ENCODE measurements at regions not wholly inside any gene's neighbourhood (a gene's known extent, or its start where the extent isn't known, plus 50 kb on each side); places are given as distances from the start of the nearest gene placed in this dataset.

DNA sequence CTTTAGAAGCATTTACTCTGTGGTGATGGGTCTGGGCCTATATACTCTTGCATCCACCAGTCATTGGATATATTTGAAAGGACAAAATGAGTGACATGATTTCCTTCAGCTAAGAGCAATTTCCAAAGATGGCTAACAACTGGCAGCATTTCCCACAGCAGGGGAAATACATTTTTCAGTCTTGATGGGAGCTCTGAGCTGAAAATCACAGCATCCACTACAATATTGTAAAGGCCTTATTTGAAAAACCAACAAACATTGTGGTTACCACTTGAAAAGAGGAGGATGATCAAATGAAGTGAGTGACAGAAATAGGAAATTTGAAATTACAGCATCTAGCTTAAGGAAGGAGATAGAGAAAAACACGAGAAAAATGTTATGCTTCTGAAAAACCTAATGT is 705.0 kb upstream of the EPHA7 start:
- TF ChIP-seq, protein P1, sequence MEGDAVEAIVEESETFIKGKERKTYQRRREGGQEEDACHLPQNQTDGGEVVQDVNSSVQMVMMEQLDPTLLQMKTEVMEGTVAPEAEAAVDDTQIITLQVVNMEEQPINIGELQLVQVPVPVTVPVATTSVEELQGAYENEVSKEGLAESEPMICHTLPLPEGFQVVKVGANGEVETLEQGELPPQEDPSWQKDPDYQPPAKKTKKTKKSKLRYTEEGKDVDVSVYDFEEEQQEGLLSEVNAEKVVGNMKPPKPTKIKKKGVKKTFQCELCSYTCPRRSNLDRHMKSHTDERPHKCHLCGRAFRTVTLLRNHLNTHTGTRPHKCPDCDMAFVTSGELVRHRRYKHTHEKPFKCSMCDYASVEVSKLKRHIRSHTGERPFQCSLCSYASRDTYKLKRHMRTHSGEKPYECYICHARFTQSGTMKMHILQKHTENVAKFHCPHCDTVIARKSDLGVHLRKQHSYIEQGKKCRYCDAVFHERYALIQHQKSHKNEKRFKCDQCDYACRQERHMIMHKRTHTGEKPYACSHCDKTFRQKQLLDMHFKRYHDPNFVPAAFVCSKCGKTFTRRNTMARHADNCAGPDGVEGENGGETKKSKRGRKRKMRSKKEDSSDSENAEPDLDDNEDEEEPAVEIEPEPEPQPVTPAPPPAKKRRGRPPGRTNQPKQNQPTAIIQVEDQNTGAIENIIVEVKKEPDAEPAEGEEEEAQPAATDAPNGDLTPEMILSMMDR (conservative IDR thresholded peaks at IDR 0.05 in 1 of 2, IDR thresholded peaks at IDR 0.05 in 1 of 2; ENCODE audit: low read depth in 1 of 2, low read length in 2 of 2) = no peak
- no peak for TF ChIP-seq EZH2 (IDR thresholded peaks at IDR 0.05; ENCODE audit: low read length, missing control alignments)
- Histone ChIP-seq H3K4me3 (replicated peaks in 1 of 4; ENCODE audit: control extremely low read depth in 1 of 4, insufficient read depth in 1 of 4, low read depth in 3 of 4, low read length in 4 of 4) (no peak overlapping the region), H3K27ac (ENCODE audit: insufficient read depth, low read length) (no peak overlapping the region), H3K9ac (ENCODE audit: insufficient read depth, low read length) (no peak overlapping the region), H4K20me1 (ENCODE audit: control insufficient read depth, extremely low read depth, insufficient read depth, low read length) (no peaks in the 10 kb centered on the region), H3K4me2 (ENCODE audit: extremely low read depth, insufficient read depth, low read length) (no peak overlapping the region), H3K4me1 (ENCODE audit: control insufficient read depth, extremely low read depth, insufficient read depth, low read length) (no peaks in the 10 kb centered on the region), H3K9me3 (ENCODE audit: control insufficient read depth, insufficient read depth, low read depth, low read length) (no peaks in the 10 kb centered on the region), H2AFZ (ENCODE audit: low read length) (no peak overlapping the region), H3K27me3 (ENCODE audit: control insufficient read depth, insufficient read depth, low read length) (no peaks in the 10 kb centered on the region), H3K36me3 (ENCODE audit: control insufficient read depth, insufficient read depth, low read length) (no peaks in the 10 kb centered on the region), H3K79me2 (ENCODE audit: control insufficient read depth, insufficient read depth, low read length) (no peaks in the 10 kb centered on the region)
- no peak for DNase-seq (ENCODE audit: low read depth in 2 of 2)

DNA sequence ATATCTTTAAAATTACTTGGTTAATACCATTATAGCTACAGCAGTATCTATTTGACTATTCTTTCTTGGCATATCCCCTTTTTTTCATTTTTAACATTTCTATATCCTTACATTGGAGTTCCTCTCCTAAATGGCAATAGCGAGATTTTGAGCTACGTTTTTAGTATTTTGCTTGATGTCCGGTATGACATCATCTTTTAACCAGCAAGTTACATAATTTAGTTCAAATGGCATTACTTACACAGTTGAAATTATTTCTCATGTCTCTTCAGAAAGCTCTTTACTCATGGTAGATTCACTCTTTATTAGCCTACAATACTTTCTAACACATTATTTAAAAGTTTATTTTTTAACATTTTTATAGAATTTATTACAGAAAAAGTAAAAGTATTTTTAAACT is 701.7 kb upstream of the EPHA7 start:
- Histone ChIP-seq H3K9me3 (ENCODE audit: control insufficient read depth, insufficient read depth, low read depth, low read length) (no peaks in the 10 kb centered on the region), H3K4me3 (replicated peaks in 1 of 4; ENCODE audit: control extremely low read depth in 1 of 4, insufficient read depth in 1 of 4, low read depth in 3 of 4, low read length in 4 of 4) (no peak overlapping the region), H3K36me3 (ENCODE audit: control insufficient read depth, insufficient read depth, low read length) (no peaks in the 10 kb centered on the region), H3K79me2 (ENCODE audit: control insufficient read depth, insufficient read depth, low read length) (no peaks in the 10 kb centered on the region), H3K4me2 (ENCODE audit: extremely low read depth, insufficient read depth, low read length) (no peak overlapping the region), H4K20me1 (ENCODE audit: control insufficient read depth, extremely low read depth, insufficient read depth, low read length) (no peaks in the 10 kb centered on the region), H3K27me3 (ENCODE audit: control insufficient read depth, insufficient read depth, low read length) (no peaks in the 10 kb centered on the region), H3K9ac (ENCODE audit: insufficient read depth, low read length) (no peak overlapping the region), H2AFZ (ENCODE audit: low read length) (no peak overlapping the region), H3K4me1 (ENCODE audit: control insufficient read depth, extremely low read depth, insufficient read depth, low read length) (no peaks in the 10 kb centered on the region), H3K27ac (ENCODE audit: insufficient read depth, low read length) (no peak overlapping the region)
- TF ChIP-seq, protein P1 (conservative IDR thresholded peaks at IDR 0.05 in 1 of 2, IDR thresholded peaks at IDR 0.05 in 1 of 2; ENCODE audit: low read depth in 1 of 2, low read length in 2 of 2) = no peak
- TF ChIP-seq EZH2 (IDR thresholded peaks at IDR 0.05; ENCODE audit: low read length, missing control alignments) = no peak
- DNase-seq (ENCODE audit: low read depth in 2 of 2) = no peak

DNA sequence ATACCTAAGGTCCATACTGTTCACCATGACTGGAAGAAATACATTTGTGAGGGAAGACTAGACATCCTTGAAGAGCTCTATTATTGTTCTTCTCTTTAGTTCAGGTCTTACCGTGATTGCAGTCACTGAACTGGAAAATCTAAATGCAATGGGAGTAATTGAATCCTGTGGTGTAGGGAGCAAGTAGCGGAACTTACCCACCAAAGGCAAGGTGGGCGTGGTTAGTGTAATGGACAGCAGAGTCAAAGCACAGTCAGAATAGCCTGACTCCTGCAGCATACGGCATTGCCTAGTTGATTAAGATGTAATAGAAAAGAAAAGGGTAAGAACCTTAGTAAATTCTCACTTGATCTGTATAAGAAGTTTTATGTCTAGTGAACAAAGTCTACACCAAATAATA is 679.7 kb upstream of the EPHA7 start:
- no peak for TF ChIP-seq EZH2 (IDR thresholded peaks at IDR 0.05; ENCODE audit: low read length, missing control alignments)
- TF ChIP-seq, protein P1 (conservative IDR thresholded peaks at IDR 0.05 in 1 of 2, IDR thresholded peaks at IDR 0.05 in 1 of 2; ENCODE audit: low read depth in 1 of 2, low read length in 2 of 2) = no peak
- Histone ChIP-seq H3K4me3 (replicated peaks in 1 of 4; ENCODE audit: control extremely low read depth in 1 of 4, insufficient read depth in 1 of 4, low read depth in 3 of 4, low read length in 4 of 4) (no peak overlapping the region), H3K36me3 (ENCODE audit: control insufficient read depth, insufficient read depth, low read length) (no peaks in the 10 kb centered on the region), H3K9ac (ENCODE audit: insufficient read depth, low read length) (no peak overlapping the region), H3K27ac (ENCODE audit: insufficient read depth, low read length) (no peak overlapping the region), H3K27me3 (ENCODE audit: control insufficient read depth, insufficient read depth, low read length) (no peaks in the 10 kb centered on the region), H3K9me3 (ENCODE audit: control insufficient read depth, insufficient read depth, low read depth, low read length) (no peaks in the 10 kb centered on the region), H3K4me1 (ENCODE audit: control insufficient read depth, extremely low read depth, insufficient read depth, low read length) (no peaks in the 10 kb centered on the region), H3K79me2 (ENCODE audit: control insufficient read depth, insufficient read depth, low read length) (no peaks in the 10 kb centered on the region), H2AFZ (ENCODE audit: low read length) (no peak overlapping the region), H4K20me1 (ENCODE audit: control insufficient read depth, extremely low read depth, insufficient read depth, low read length) (no peaks in the 10 kb centered on the region), H3K4me2 (ENCODE audit: extremely low read depth, insufficient read depth, low read length) (no peak overlapping the region)
- DNase-seq (ENCODE audit: low read depth in 2 of 2) = no peak
